ENCODE measurements at regions not wholly inside any gene's neighbourhood (a gene's known extent, or its start where the extent isn't known, plus 50 kb on each side); places are given as distances from the start of the nearest gene placed in this dataset.

DNA sequence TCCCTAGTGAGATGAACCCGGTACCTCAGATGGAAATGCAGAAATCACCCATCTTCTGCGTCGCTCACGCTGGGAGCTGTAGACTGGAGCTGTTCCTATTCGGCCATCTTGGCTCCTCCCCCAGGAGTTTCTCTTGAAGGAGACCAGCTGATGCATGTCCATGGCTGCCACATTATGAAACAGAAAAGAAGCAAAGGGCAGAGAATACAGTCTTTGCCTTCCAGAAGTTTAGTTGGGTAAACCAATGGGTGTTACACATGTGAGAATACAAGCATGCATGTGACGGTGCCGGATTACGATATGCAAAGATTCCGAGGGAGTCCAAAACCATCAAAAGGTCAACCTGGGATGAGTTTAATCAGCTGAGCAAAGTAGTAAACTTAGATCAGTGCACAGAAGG is 151.6 kb downstream of the SEM1 start:
- TF ChIP-seq, protein P1, sequence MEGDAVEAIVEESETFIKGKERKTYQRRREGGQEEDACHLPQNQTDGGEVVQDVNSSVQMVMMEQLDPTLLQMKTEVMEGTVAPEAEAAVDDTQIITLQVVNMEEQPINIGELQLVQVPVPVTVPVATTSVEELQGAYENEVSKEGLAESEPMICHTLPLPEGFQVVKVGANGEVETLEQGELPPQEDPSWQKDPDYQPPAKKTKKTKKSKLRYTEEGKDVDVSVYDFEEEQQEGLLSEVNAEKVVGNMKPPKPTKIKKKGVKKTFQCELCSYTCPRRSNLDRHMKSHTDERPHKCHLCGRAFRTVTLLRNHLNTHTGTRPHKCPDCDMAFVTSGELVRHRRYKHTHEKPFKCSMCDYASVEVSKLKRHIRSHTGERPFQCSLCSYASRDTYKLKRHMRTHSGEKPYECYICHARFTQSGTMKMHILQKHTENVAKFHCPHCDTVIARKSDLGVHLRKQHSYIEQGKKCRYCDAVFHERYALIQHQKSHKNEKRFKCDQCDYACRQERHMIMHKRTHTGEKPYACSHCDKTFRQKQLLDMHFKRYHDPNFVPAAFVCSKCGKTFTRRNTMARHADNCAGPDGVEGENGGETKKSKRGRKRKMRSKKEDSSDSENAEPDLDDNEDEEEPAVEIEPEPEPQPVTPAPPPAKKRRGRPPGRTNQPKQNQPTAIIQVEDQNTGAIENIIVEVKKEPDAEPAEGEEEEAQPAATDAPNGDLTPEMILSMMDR (IDR thresholded peaks at IDR 0.05) = no peak
- TF ChIP-seq, protein P2, sequence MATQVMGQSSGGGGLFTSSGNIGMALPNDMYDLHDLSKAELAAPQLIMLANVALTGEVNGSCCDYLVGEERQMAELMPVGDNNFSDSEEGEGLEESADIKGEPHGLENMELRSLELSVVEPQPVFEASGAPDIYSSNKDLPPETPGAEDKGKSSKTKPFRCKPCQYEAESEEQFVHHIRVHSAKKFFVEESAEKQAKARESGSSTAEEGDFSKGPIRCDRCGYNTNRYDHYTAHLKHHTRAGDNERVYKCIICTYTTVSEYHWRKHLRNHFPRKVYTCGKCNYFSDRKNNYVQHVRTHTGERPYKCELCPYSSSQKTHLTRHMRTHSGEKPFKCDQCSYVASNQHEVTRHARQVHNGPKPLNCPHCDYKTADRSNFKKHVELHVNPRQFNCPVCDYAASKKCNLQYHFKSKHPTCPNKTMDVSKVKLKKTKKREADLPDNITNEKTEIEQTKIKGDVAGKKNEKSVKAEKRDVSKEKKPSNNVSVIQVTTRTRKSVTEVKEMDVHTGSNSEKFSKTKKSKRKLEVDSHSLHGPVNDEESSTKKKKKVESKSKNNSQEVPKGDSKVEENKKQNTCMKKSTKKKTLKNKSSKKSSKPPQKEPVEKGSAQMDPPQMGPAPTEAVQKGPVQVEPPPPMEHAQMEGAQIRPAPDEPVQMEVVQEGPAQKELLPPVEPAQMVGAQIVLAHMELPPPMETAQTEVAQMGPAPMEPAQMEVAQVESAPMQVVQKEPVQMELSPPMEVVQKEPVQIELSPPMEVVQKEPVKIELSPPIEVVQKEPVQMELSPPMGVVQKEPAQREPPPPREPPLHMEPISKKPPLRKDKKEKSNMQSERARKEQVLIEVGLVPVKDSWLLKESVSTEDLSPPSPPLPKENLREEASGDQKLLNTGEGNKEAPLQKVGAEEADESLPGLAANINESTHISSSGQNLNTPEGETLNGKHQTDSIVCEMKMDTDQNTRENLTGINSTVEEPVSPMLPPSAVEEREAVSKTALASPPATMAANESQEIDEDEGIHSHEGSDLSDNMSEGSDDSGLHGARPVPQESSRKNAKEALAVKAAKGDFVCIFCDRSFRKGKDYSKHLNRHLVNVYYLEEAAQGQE (IDR thresholded peaks at IDR 0.05; ENCODE audit: insufficient read depth in 1 of 2, low read depth in 2 of 2, low read length in 1 of 2) = no peak
- no peak for TF ChIP-seq SIN3A (IDR thresholded peaks at IDR 0.05; ENCODE audit: borderline replicate concordance, insufficient read depth, low read depth, low read length)
- no peak for TF ChIP-seq POLR2AphosphoS5 (IDR thresholded peaks at IDR 0.05; ENCODE audit: low read depth, low read length)
- TF ChIP-seq TCF7L2 (IDR thresholded peaks at IDR 0.05; ENCODE audit: low read depth, low read length) = no peak
